ENCODE measurements at regions not wholly inside any gene's neighbourhood (a gene's known extent, or its start where the extent isn't known, plus 50 kb on each side); places are given as distances from the start of the nearest gene placed in this dataset.

GRCh38 chr9:89662718-89663613 is 58.2 kb downstream of the GADD45G start:
- Histone ChIP-seq H3K9ac (ENCODE audit: low read length) (no peak overlapping the region), H3K36me3 (ENCODE audit: insufficient read depth, low read length) (no peaks in the 10 kb centered on the region), H3K9me3 (ENCODE audit: low read length) (no peaks in the 10 kb centered on the region), H3K27ac (ENCODE audit: low read depth, low read length, poor library complexity, severe bottlenecking) (no peak overlapping the region), H3K79me2 (ENCODE audit: insufficient read depth, low read length) (no peaks in the 10 kb centered on the region), H3F3A (ENCODE audit: insufficient read depth, low read length) (no peaks in the 10 kb centered on the region), H3K4me1 (ENCODE audit: insufficient read depth, low read length, severe bottlenecking) (no peaks in the 10 kb centered on the region), H3K27me3 (ENCODE audit: insufficient read depth, low read length) (no peaks in the 10 kb centered on the region; the same call in 1 of the 2 replicates), H2AFZ (ENCODE audit: low read length) (no peak overlapping the region), H3K9me2 (ENCODE audit: low read depth, low read length) (no peaks in the 10 kb centered on the region), H3K4me3 (ENCODE audit: low read depth, low read length, poor library complexity, severe bottlenecking) (no peak overlapping the region), H4K20me1 (ENCODE audit: insufficient read depth, low read length) (no peaks in the 10 kb centered on the region), H3K4me2 (ENCODE audit: low read length) (no peak overlapping the region)
- TF ChIP-seq CTCF (IDR thresholded peaks at IDR 0.05; ENCODE audit: low read length): no peak
- TF ChIP-seq EZH2 (IDR thresholded peaks at IDR 0.05; ENCODE audit: borderline replicate concordance, low read length): no peak

DNA sequence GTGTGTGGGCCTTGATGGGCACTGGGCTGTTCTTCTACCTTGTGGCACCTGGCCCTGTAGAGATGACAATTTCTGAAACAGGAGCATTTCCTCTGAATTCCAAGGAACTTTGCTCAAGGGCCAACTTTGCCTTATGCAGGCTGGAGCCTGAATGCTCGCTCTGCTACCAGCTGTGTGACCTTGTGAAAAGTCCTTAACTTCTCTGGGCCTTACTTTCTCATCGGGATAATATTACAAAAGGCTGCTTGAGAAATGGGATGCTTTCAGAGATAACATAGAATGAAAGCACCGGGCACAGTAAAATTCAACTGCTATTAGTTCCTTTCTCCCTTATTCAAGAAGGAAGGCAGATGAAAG is 58.8 kb downstream of the GADD45G start:
- no peaks in the 10 kb centered on the region for H3K9me3 ChIP-seq (ENCODE audit: low read length)
- no peak overlapping the region for H3K9ac ChIP-seq (ENCODE audit: low read length)
- H3K36me3 ChIP-seq (ENCODE audit: insufficient read depth, low read length): no peaks in the 10 kb centered on the region
- no peak for TF ChIP-seq CTCF (IDR thresholded peaks at IDR 0.05; ENCODE audit: low read length)
- no peak for TF ChIP-seq EZH2 (IDR thresholded peaks at IDR 0.05; ENCODE audit: borderline replicate concordance, low read length)
- no peak overlapping the region for H3K4me3 ChIP-seq (ENCODE audit: low read depth, low read length, poor library complexity, severe bottlenecking)
- H3K9me2 ChIP-seq (ENCODE audit: low read depth, low read length): no peaks in the 10 kb centered on the region
- H3K27ac ChIP-seq (ENCODE audit: low read depth, low read length, poor library complexity, severe bottlenecking): no peak overlapping the region
- no peaks in the 10 kb centered on the region for H3F3A ChIP-seq (ENCODE audit: insufficient read depth, low read length)
- no peak overlapping the region for H3K4me2 ChIP-seq (ENCODE audit: low read length)
- H3K4me1 ChIP-seq (ENCODE audit: insufficient read depth, low read length, severe bottlenecking): no peaks in the 10 kb centered on the region
- H3K79me2 ChIP-seq (ENCODE audit: insufficient read depth, low read length): no peaks in the 10 kb centered on the region
- H3K27me3 ChIP-seq (ENCODE audit: insufficient read depth, low read length): no peaks in the 10 kb centered on the region; the same call in 1 of the 2 replicates
- no peak overlapping the region for H2AFZ ChIP-seq (ENCODE audit: low read length)
- H4K20me1 ChIP-seq (ENCODE audit: insufficient read depth, low read length): no peaks in the 10 kb centered on the region

DNA sequence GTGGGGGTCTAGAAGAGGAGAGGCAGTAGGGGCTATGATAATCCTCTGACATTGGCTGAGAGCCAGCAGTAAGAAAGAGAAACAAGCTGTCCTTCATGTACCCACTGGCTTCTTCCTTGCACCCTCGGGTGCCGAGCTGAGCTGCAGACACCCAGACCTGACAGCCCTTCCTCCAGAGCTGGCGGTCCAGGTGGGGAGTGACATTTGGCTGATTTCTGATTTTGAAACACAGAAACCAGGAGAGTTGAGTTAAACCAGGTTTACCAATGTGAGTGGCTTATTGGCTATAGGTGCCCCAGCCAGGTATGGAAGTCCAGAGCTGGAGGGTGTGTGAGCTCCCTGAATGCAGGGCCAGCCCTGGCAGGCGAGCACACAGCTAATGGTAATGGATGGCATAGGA is 59.2 kb downstream of the GADD45G start:
- H3K27ac ChIP-seq (ENCODE audit: low read depth, low read length, poor library complexity, severe bottlenecking): no peak overlapping the region
- TF ChIP-seq EZH2 (IDR thresholded peaks at IDR 0.05; ENCODE audit: borderline replicate concordance, low read length) (no peak), CTCF (IDR thresholded peaks at IDR 0.05; ENCODE audit: low read length) (no peak)
- H3K36me3 ChIP-seq (ENCODE audit: insufficient read depth, low read length): no peaks in the 10 kb centered on the region
- no peak overlapping the region for H2AFZ ChIP-seq (ENCODE audit: low read length)
- H3F3A ChIP-seq (ENCODE audit: insufficient read depth, low read length): no peaks in the 10 kb centered on the region
- H3K4me2 ChIP-seq (ENCODE audit: low read length): no peak overlapping the region
- no peaks in the 10 kb centered on the region for H3K9me3 ChIP-seq (ENCODE audit: low read length)
- H3K4me3 ChIP-seq (ENCODE audit: low read depth, low read length, poor library complexity, severe bottlenecking): no peak overlapping the region
- H3K4me1 ChIP-seq (ENCODE audit: insufficient read depth, low read length, severe bottlenecking): no peaks in the 10 kb centered on the region
- H3K9ac ChIP-seq (ENCODE audit: low read length): no peak overlapping the region
- no peaks in the 10 kb centered on the region; the same call in 1 of the 2 replicates for H3K27me3 ChIP-seq (ENCODE audit: insufficient read depth, low read length)
- no peaks in the 10 kb centered on the region for H3K9me2 ChIP-seq (ENCODE audit: low read depth, low read length)
- no peaks in the 10 kb centered on the region for H4K20me1 ChIP-seq (ENCODE audit: insufficient read depth, low read length)
- H3K79me2 ChIP-seq (ENCODE audit: insufficient read depth, low read length): no peaks in the 10 kb centered on the region

All from OCI-LY1 (cell line).